MM.1S (cell line): ENCODE measurements at regions not wholly inside any gene's neighbourhood (a gene's known extent, or its start where the extent isn't known, plus 50 kb on each side); places are given as distances from the start of the nearest gene placed in this dataset.

Experiments
- EZH2 ChIP-seq: fragments of 300-600 bp; sonication (generic); optimal IDR thresholded peaks from 2 replicates; pipeline ENCODE3; 2017; ENCODE audit warnings: low read depth, mild to moderate bottlenecking, antibody characterized with exemption, low read length, mixed read lengths
- TF ChIP-seq, protein P1 (sequence below): fragments of 300-600 bp; sonication (generic); IDR thresholded peaks from 2 replicates; pipeline ENCODE4 v1.5.1; 2016; ENCODE audit warnings: antibody characterized with exemption, low read length, mixed read lengths

GRCh38 chr6:8973395-8973794, 538.0 kb upstream of the SLC35B3 start:
- TF ChIP-seq EZH2: no peak
- TF ChIP-seq, protein P1, sequence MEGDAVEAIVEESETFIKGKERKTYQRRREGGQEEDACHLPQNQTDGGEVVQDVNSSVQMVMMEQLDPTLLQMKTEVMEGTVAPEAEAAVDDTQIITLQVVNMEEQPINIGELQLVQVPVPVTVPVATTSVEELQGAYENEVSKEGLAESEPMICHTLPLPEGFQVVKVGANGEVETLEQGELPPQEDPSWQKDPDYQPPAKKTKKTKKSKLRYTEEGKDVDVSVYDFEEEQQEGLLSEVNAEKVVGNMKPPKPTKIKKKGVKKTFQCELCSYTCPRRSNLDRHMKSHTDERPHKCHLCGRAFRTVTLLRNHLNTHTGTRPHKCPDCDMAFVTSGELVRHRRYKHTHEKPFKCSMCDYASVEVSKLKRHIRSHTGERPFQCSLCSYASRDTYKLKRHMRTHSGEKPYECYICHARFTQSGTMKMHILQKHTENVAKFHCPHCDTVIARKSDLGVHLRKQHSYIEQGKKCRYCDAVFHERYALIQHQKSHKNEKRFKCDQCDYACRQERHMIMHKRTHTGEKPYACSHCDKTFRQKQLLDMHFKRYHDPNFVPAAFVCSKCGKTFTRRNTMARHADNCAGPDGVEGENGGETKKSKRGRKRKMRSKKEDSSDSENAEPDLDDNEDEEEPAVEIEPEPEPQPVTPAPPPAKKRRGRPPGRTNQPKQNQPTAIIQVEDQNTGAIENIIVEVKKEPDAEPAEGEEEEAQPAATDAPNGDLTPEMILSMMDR: no peak
